SK-N-SH (cell line): ENCODE measurements at regions not wholly inside any gene's neighbourhood (a gene's known extent, or its start where the extent isn't known, plus 50 kb on each side); places are given as distances from the start of the nearest gene placed in this dataset.

ENCODE experiments used
- CTCF ChIA-PET: fragments of 300-600, 350-600 bp; formaldehyde crosslinking; extraction: SDS; loops from one replicate; lab custom pipeline; 2021; lab: Yijun Ruan, JAX
- POLR2A ChIA-PET: fragments of 350-600 bp; sonication (Branson Sonifier 250); formaldehyde crosslinking; extraction: SDS; loops from one replicate; lab custom pipeline; 2020; ENCODE audit warnings: antibody characterized with exemption, inconsistent platforms; lab: Yijun Ruan, JAX
- DNase-seq: peaks from one replicate; pipeline ENCODE4 v3.0.0; 2012
- H2AFZ ChIP-seq: fragments of 200-600 bp; sonication (generic); 2 replicates; pipeline ENCODE4 v1.8.1; 2016; ENCODE audit warnings: antibody characterized with exemption, mild to moderate bottlenecking, low read depth
- H3F3A ChIP-seq: fragments of 200-600 bp; sonication (generic); replicated peaks from 2 replicates; pipeline ENCODE3; 2016; ENCODE audit warnings: antibody characterized with exemption, mild to moderate bottlenecking; ENCODE audit not compliant: insufficient read depth
- H3K27ac ChIP-seq, 2 experiments: fragments of 200-500 bp in 1 of 2; fragments of 200-600 bp in 1 of 2; sonication (Bioruptor generic) in 1 of 2; sonication (generic), shearing (Covaris generic) in 1 of 2; 2 replicates each; pipeline versions ENCODE4 v1.5.1 to v1.6.1; 2014 to 2016; ENCODE audit warnings: low read depth in 2 of 2, inconsistent platforms in 1 of 2, low read length in 1 of 2, mild to moderate bottlenecking in 1 of 2, mixed read lengths in 1 of 2
- H3K27me3 ChIP-seq: fragments of 200-600 bp; sonication (generic), shearing (Covaris generic); 2 replicates; pipeline ENCODE4 v1.6.1; 2016; ENCODE audit warnings: mixed run types; ENCODE audit not compliant: insufficient read depth
- H3K36me3 ChIP-seq, 2 experiments: fragments of 200-500 bp in 1 of 2; fragments of 200-600 bp in 1 of 2; sonication (Bioruptor generic) in 1 of 2; sonication (generic) in 1 of 2; replicated peaks in 1 of 2; 2 replicates each; pipeline versions ENCODE3 to v1.5.1; 2014 to 2016; ENCODE audit warnings: low read length in 1 of 2, mild to moderate bottlenecking in 1 of 2; ENCODE audit not compliant: insufficient read depth in 2 of 2, control insufficient read depth in 1 of 2
- H3K4me1 ChIP-seq, 2 experiments: fragments of 200-500 bp in 1 of 2; fragments of 200-600 bp in 1 of 2; sonication (Bioruptor generic) in 1 of 2; sonication (generic), shearing (Covaris generic) in 1 of 2; 2 replicates each; pipeline versions ENCODE4 v1.5.1 to v1.6.1; 2014 to 2016; ENCODE audit warnings: low read depth in 1 of 2, low read length in 1 of 2, mixed run types in 1 of 2; ENCODE audit not compliant: insufficient read depth in 2 of 2, control insufficient read depth in 1 of 2
- H3K4me2 ChIP-seq: fragments of 200-600 bp; sonication (generic), shearing (Covaris generic); 2 replicates; pipeline ENCODE4 v1.6.1; 2017; ENCODE audit warnings: mixed run types
- H3K4me3 ChIP-seq, 2 experiments: fragments of 200-500 bp in 1 of 2; fragments of 200-600 bp in 1 of 2; sonication (Bioruptor generic) in 1 of 2; sonication (generic), shearing (Covaris generic) in 1 of 2; 2 replicates each; pipeline versions ENCODE4 v1.5.1 to v1.8.1; 2014 to 2016; ENCODE audit warnings: low read depth in 2 of 2, inconsistent platforms in 1 of 2, low read length in 1 of 2, mild to moderate bottlenecking in 1 of 2, mixed read lengths in 1 of 2, moderate library complexity in 1 of 2
- H3K79me2 ChIP-seq: fragments of 200-600 bp; sonication (generic); 2 replicates; pipeline ENCODE4 v1.8.1; 2017; ENCODE audit warnings: mild to moderate bottlenecking; ENCODE audit not compliant: insufficient read depth
- H3K9ac ChIP-seq: fragments of 200-600 bp; sonication (generic); 2 replicates; pipeline ENCODE4 v1.6.1; 2017; ENCODE audit warnings: mixed run types
- H3K9me2 ChIP-seq: fragments of 200-600 bp; sonication (generic); 2 replicates; pipeline ENCODE4 v1.6.1; 2017; ENCODE audit warnings: mixed run types
- H3K9me3 ChIP-seq: fragments of 200-600 bp; sonication (generic); 2 replicates; pipeline ENCODE4 v1.6.1; 2017; ENCODE audit warnings: mixed run types, mild to moderate bottlenecking, moderate library complexity
- H4K20me1 ChIP-seq: fragments of 200-600 bp; sonication (generic); 2 replicates; pipeline ENCODE4 v1.6.1; 2017; ENCODE audit warnings: mild to moderate bottlenecking, mixed run types; ENCODE audit not compliant: insufficient read depth
- CHD2 ChIP-seq: fragments of 150-350 bp; IDR thresholded peaks from 2 replicates; pipeline ENCODE4 v1.6.1; 2018; ENCODE audit warnings: low read length; ENCODE audit not compliant: partially characterized antibody
- ELF1 ChIP-seq: IDR thresholded peaks from 2 replicates; pipeline ENCODE4 v1.4.0; 2012
- FOSL2 ChIP-seq: IDR thresholded peaks from 2 replicates; pipeline ENCODE4 v1.4.0; 2012; ENCODE audit warnings: low read depth, mild to moderate bottlenecking, moderate library complexity, borderline replicate concordance
- FOXJ3 ChIP-seq: sonication (generic); formaldehyde crosslinking; IDR thresholded peaks from 2 replicates; pipeline ENCODE4 v1.5.1; 2020; ENCODE audit warnings: mild to moderate bottlenecking, missing genetic modification reagents
- FOXM1 ChIP-seq: IDR thresholded peaks from 2 replicates; pipeline ENCODE4 v1.4.0; 2012; ENCODE audit warnings: low read depth, mild to moderate bottlenecking
- GATA2 ChIP-seq: sonication (generic); formaldehyde crosslinking; IDR thresholded peaks from 2 replicates; pipeline ENCODE4 v1.5.0; 2020; ENCODE audit warnings: mild to moderate bottlenecking, missing genetic modification reagents
- MEF2A ChIP-seq: IDR thresholded peaks from 2 replicates; pipeline ENCODE4 v1.4.0; 2012; ENCODE audit warnings: low read depth, borderline replicate concordance
- MXI1 ChIP-seq: IDR thresholded peaks from 2 replicates; pipeline ENCODE4 v1.6.1; 2012; ENCODE audit warnings: mild to moderate bottlenecking, low read depth, low read length, improper control_type of control experiment
- PBX3 ChIP-seq: IDR thresholded peaks from 2 replicates; pipeline ENCODE4; 2012
- POLR2AphosphoS5 ChIP-seq: IDR thresholded peaks from 2 replicates; pipeline ENCODE4 v1.6.1; 2012; ENCODE audit warnings: low read depth, low read length
- RCOR1 ChIP-seq: fragments of 150-350 bp; IDR thresholded peaks from 2 replicates; pipeline ENCODE4 v1.6.1; 2017; ENCODE audit warnings: antibody characterized with exemption, low read length
- RFX5 ChIP-seq: IDR thresholded peaks from 2 replicates; pipeline ENCODE4 v1.6.1; 2012; ENCODE audit warnings: mild to moderate bottlenecking, improper control_type of control experiment, low read length
- SMC3 ChIP-seq: IDR thresholded peaks from 2 replicates; pipeline ENCODE4 v1.6.1; 2012; ENCODE audit warnings: low read depth, low read length, improper control_type of control experiment
- TAF1 ChIP-seq: IDR thresholded peaks from 2 replicates; pipeline ENCODE4 v1.6.1; 2012; ENCODE audit warnings: low read depth, mild to moderate bottlenecking, low read length, moderate library complexity, borderline replicate concordance
- TCF12 ChIP-seq: IDR thresholded peaks from 2 replicates; pipeline ENCODE4 v1.4.0; 2012
- YY1 ChIP-seq: IDR thresholded peaks from 2 replicates; pipeline ENCODE4 v1.4.0; 2012; ENCODE audit warnings: low read depth, mild to moderate bottlenecking
- ZBTB33 ChIP-seq: IDR thresholded peaks from 2 replicates; pipeline ENCODE4 v1.4.0; 2012; ENCODE audit warnings: low read depth, borderline replicate concordance
- WGBS: methylation state at CpG from one replicate; pipeline ENCODE4 v1.1.6; 2017; ENCODE audit warnings: low lambda C conversion rate; 5-methylcytosine and 5-hydroxymethylcytosine counted together
- TF ChIP-seq, protein P1 (sequence below): IDR thresholded peaks from 2 replicates; pipeline ENCODE4 v1.6.1; 2012; ENCODE audit warnings: mild to moderate bottlenecking, low read depth, low read length, moderate library complexity
- TF ChIP-seq, protein P2 (sequence below): IDR thresholded peaks from 2 replicates; pipeline ENCODE4 v1.4.0; 2012; ENCODE audit warnings: low read depth
- TF ChIP-seq, protein P3 (sequence below): fragments of 150-350 bp; IDR thresholded peaks from 2 replicates; pipeline ENCODE4 v1.6.1; 2017; ENCODE audit warnings: antibody characterized with exemption, low read length, low read depth, borderline replicate concordance

- Histone ChIP-seq H3K9me2 (no peaks in the 10 kb centered on the region), H3K9ac (no peak overlapping the region), H3K4me1 (no peaks in the 10 kb centered on the region), H3K27me3 (no peaks in the 10 kb centered on the region), H3F3A (no peaks in the 10 kb centered on the region), H4K20me1 (no peaks in the 10 kb centered on the region), H3K9me3 (no peaks in the 10 kb centered on the region), H3K36me3 (no peaks in the 10 kb centered on the region), H3K27ac (no peak overlapping the region), H3K4me2 (no peak overlapping the region)
- DNase-seq, result no peak
- POLR2A ChIA-PET, result no interaction called here
- CTCF ChIA-PET, result interaction anchor here (1.2 to 4.7 kb wide), 3 partner anchors 9 to 190 kb away, joined by 4 to 26 read pairs (median 25); no protein-coding TSS in a partner anchor
- WGBS, result 89% methylated on average over 6 of the region's 6 CpGs
- TF ChIP-seq TCF12, result no peak
- TF ChIP-seq RFX5, result no peak
- TF ChIP-seq ZBTB33, result no peak
- TF ChIP-seq YY1, result no peak
- no peak for TF ChIP-seq MEF2A
- no peak for TF ChIP-seq FOSL2
- TF ChIP-seq SMC3, result no peak
- TF ChIP-seq, protein P1, sequence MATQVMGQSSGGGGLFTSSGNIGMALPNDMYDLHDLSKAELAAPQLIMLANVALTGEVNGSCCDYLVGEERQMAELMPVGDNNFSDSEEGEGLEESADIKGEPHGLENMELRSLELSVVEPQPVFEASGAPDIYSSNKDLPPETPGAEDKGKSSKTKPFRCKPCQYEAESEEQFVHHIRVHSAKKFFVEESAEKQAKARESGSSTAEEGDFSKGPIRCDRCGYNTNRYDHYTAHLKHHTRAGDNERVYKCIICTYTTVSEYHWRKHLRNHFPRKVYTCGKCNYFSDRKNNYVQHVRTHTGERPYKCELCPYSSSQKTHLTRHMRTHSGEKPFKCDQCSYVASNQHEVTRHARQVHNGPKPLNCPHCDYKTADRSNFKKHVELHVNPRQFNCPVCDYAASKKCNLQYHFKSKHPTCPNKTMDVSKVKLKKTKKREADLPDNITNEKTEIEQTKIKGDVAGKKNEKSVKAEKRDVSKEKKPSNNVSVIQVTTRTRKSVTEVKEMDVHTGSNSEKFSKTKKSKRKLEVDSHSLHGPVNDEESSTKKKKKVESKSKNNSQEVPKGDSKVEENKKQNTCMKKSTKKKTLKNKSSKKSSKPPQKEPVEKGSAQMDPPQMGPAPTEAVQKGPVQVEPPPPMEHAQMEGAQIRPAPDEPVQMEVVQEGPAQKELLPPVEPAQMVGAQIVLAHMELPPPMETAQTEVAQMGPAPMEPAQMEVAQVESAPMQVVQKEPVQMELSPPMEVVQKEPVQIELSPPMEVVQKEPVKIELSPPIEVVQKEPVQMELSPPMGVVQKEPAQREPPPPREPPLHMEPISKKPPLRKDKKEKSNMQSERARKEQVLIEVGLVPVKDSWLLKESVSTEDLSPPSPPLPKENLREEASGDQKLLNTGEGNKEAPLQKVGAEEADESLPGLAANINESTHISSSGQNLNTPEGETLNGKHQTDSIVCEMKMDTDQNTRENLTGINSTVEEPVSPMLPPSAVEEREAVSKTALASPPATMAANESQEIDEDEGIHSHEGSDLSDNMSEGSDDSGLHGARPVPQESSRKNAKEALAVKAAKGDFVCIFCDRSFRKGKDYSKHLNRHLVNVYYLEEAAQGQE, result no peak
- no peak for TF ChIP-seq FOXJ3 (CRISPR knock-in tag)
- TF ChIP-seq PBX3, result no peak
- TF ChIP-seq GATA2 (CRISPR knock-in tag), result no peak
- TF ChIP-seq FOXM1, result no peak
- TF ChIP-seq CHD2, result no peak
- TF ChIP-seq, protein P2, sequence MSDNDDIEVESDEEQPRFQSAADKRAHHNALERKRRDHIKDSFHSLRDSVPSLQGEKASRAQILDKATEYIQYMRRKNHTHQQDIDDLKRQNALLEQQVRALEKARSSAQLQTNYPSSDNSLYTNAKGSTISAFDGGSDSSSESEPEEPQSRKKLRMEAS, result no peak
- TF ChIP-seq, protein P3, sequence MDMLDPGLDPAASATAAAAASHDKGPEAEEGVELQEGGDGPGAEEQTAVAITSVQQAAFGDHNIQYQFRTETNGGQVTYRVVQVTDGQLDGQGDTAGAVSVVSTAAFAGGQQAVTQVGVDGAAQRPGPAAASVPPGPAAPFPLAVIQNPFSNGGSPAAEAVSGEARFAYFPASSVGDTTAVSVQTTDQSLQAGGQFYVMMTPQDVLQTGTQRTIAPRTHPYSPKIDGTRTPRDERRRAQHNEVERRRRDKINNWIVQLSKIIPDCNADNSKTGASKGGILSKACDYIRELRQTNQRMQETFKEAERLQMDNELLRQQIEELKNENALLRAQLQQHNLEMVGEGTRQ, result no peak
- no peak for TF ChIP-seq ELF1
- TF ChIP-seq TAF1, result no peak
- TF ChIP-seq RCOR1, result no peak
- no peak for TF ChIP-seq POLR2AphosphoS5
- no peak for TF ChIP-seq MXI1
- TF ChIP-seq, all 33 proteins: peak for 0
- H2AFZ ChIP-seq, result no peak overlapping the region
- no peaks in the 10 kb centered on the region for H3K79me2 ChIP-seq
- no peak overlapping the region for H3K4me3 ChIP-seq
Measured at GRCh38 chr3:124540550-124541211, 189.6 kb upstream of the UMPS start.
